ENCODE measurements at regions not wholly inside any gene's neighbourhood (a gene's known extent, or its start where the extent isn't known, plus 50 kb on each side); places are given as distances from the start of the nearest gene placed in this dataset.

DNA sequence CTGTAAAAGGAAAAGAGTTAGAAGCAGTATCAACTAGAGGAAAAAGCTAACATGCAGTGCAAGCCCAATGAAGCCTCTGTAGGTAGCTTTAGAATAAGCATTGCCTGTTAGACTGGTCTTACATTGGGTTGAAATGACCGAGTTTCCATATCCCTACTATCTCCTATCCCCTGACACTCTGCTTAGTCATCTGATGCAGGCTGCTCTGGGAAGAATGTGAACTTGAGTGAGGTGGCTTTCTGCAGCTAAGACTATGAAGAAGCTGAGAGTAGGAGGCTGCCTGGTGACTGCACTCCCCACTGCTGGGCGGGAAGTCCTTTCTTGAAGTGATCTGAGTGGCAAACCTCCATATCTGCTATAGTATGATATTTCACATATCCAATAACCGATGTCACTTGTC, 64.7 kb downstream of the OXSM start:
- H3K9ac ChIP-seq (ENCODE audit: low read depth in 2 of 2, low read length in 2 of 2): no peak overlapping the region
- no peaks in the 10 kb centered on the region for H3K9me3 ChIP-seq
- no peak overlapping the region for H3K4me3 ChIP-seq
- DNase-seq: no peak
- intact Hi-C loops (cut with DNase I): loop anchor here (5.0 kb wide), 1 partner anchor 207 kb away; no protein-coding TSS in a partner anchor
- H3K4me1 ChIP-seq: no peaks in the 10 kb centered on the region
- TF ChIP-seq, protein P1, sequence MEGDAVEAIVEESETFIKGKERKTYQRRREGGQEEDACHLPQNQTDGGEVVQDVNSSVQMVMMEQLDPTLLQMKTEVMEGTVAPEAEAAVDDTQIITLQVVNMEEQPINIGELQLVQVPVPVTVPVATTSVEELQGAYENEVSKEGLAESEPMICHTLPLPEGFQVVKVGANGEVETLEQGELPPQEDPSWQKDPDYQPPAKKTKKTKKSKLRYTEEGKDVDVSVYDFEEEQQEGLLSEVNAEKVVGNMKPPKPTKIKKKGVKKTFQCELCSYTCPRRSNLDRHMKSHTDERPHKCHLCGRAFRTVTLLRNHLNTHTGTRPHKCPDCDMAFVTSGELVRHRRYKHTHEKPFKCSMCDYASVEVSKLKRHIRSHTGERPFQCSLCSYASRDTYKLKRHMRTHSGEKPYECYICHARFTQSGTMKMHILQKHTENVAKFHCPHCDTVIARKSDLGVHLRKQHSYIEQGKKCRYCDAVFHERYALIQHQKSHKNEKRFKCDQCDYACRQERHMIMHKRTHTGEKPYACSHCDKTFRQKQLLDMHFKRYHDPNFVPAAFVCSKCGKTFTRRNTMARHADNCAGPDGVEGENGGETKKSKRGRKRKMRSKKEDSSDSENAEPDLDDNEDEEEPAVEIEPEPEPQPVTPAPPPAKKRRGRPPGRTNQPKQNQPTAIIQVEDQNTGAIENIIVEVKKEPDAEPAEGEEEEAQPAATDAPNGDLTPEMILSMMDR (IDR thresholded peaks at IDR 0.05): no peak
- no peaks in the 10 kb centered on the region for H3K27me3 ChIP-seq
- no peaks in the 10 kb centered on the region for H3K36me3 ChIP-seq
- H3K27ac ChIP-seq: no peak overlapping the region

DNA sequence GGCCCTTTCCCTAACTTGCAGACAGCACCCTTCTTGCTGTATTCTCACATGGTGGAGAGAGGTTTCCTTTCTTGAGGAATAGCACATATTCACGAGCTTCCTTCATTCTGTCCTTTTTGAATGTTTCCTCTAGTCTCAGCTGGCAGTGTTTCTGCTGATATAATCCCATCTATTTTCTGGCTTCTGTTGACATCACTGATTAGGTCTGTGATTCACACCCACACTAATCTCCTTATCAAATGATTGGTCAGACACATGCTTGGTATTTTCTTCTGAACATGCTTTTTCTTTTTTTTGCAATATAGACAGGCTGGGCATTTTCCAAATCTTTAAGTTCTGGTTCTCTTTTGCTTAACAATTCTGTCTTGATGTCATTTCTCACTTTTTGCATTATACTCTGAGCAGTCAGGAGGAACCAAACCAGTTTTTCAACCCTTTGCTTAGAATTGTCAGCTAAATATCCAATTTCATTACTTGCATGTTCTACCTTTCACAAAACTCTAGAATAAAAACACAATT, 65.4 kb downstream of the OXSM start:
- Histone ChIP-seq H3K27me3 (no peaks in the 10 kb centered on the region), H3K4me3 (no peak overlapping the region), H3K4me1 (no peaks in the 10 kb centered on the region), H3K9me3 (no peaks in the 10 kb centered on the region), H3K36me3 (no peaks in the 10 kb centered on the region), H3K9ac (ENCODE audit: low read depth in 2 of 2, low read length in 2 of 2) (no peak overlapping the region), H3K27ac (no peak overlapping the region)
- TF ChIP-seq, protein P1 (IDR thresholded peaks at IDR 0.05): no peak
- intact Hi-C loops (cut with DNase I): loop anchor here (5.0 kb wide), 1 partner anchor 208 kb away; no protein-coding TSS in a partner anchor
- no peak for DNase-seq

DNA sequence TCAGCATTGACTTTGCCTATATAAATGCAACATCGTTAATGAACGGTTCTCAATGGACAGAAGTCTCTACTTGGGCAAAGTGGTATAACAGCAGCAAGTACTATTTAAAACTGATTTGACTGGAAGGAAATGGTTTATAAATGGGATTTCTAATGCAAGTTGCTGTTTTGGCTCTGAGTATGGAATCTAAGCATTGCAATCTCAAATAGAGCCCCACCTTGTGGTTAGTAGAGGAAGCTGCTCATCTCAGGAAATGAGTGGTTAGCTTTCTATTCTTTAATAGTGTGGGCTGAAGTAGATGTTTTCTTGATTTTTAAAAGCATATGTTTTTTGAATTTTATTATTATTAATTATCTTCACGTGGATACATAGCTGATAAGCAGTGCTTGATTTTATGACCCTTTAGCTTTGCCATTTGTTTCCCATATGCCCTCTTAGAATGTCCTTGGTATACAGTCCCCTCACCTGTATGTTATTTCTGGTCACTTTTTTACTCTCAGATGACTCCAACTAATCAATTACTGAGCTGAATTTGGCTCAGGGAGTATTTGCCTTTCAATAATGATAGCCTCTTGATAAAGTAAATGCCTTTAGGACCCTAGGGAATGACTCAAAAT, 67.1 kb downstream of the OXSM start:
- TF ChIP-seq, protein P1 (IDR thresholded peaks at IDR 0.05): peak; percentile 71
- intact Hi-C loops (cut with DNase I): loop anchor here (5.0 kb wide), 1 partner anchor 210 kb away; no protein-coding TSS in a partner anchor
- no peak for DNase-seq

DNA sequence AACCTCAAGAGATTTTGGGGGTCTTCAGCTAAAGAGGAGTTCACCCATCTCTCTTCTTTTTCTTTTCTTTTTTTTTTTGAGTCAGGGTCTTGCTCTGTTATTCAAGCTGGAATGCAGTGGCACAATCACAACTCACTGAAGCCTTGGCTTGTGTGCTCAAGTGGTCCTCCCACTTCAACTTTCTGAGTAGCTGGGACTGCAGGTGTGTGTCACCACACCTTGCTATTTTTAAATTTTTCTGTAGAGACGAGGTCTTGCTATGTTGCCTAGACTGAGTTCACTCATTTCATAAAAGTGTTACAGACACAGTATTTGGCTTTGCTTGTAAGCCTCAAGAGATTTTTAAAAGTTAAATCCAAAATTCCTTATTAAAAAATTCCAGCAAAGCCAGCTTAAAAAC, 71.7 kb downstream of the OXSM start:
- TF ChIP-seq, protein P1 (IDR thresholded peaks at IDR 0.05): no peak
- intact Hi-C loops (cut with DNase I): no loop called here
- Histone ChIP-seq H3K9ac (ENCODE audit: low read depth in 2 of 2, low read length in 2 of 2) (no peak overlapping the region), H3K9me3 (no peaks in the 10 kb centered on the region), H3K4me3 (no peak overlapping the region), H3K4me1 (no peaks in the 10 kb centered on the region), H3K36me3 (no peaks in the 10 kb centered on the region), H3K27ac (no peak overlapping the region), H3K27me3 (no peaks in the 10 kb centered on the region)
- no peak for DNase-seq

More for the DNA sequence above, 67.1 kb downstream of the OXSM start:
- Histone ChIP-seq H3K36me3 (no peaks in the 10 kb centered on the region), H3K9ac (ENCODE audit: low read depth in 2 of 2, low read length in 2 of 2) (no peak overlapping the region), H3K4me1 (no peaks in the 10 kb centered on the region), H3K9me3 (no peaks in the 10 kb centered on the region), H3K27ac (no peak overlapping the region), H3K4me3 (no peak overlapping the region), H3K27me3 (no peaks in the 10 kb centered on the region)

DNA sequence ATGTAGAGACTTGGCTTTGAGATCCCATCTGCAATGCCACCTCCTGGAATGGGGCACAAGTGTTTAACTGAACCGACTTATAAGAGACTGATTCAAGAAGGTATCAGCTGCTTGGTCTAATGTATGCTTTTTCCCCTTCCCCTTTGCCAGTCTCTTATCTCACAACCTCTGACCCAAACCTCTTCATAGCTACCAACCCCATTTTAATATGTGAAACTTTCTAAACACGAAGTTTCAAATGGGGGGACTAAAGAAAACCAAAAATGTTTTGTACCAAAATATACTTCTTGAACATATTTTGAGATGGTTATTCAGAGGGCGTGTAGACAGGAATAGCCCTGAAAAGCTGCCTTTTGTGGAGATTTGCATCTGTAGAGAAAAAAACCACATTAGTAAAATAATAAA, 73.1 kb downstream of the OXSM start:
- TF ChIP-seq, protein P1 (IDR thresholded peaks at IDR 0.05): no peak
- no peaks in the 10 kb centered on the region for H3K36me3 ChIP-seq

More for the DNA sequence above, 73.1 kb downstream of the OXSM start:
- no peak for DNase-seq
- intact Hi-C loops (cut with DNase I): no loop called here
- H3K27me3 ChIP-seq: no peaks in the 10 kb centered on the region
- no peak overlapping the region for H3K27ac ChIP-seq
- no peak overlapping the region for H3K4me3 ChIP-seq
- no peaks in the 10 kb centered on the region for H3K9me3 ChIP-seq
- no peak overlapping the region for H3K9ac ChIP-seq (ENCODE audit: low read depth in 2 of 2, low read length in 2 of 2)
- no peaks in the 10 kb centered on the region for H3K4me1 ChIP-seq
